ENCODE measurements at regions not wholly inside any gene's neighbourhood (a gene's known extent, or its start where the extent isn't known, plus 50 kb on each side); places are given as distances from the start of the nearest gene placed in this dataset.
"Not testable (repeated sequence)": the region's sequence is repeated elsewhere in the genome, so short reads cannot be mapped to it uniquely, and the experiment has no call there.

DNA sequence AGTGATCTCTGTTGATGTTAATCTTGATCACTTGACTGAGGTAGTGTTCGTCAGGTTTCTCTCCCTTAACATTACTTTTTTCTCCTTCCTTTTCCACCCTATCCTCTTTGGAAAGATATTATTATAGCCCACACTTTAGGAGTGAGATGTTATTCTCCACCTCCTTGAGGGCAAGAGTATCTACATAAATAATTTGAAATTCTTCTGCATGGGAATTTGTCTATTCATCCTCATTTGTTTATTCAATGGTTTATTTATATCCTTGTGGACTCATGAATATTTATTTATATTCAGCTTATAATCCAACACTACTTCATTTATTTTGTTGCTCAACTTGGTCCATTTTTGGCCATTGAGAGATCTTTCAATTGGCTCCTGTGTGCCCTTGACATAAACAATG lies 750.4 kb downstream of the EPHA4 start:
- no peak overlapping the region for H3K4me3 Mint-ChIP-seq
- Histone ChIP-seq H2BK15ac (ENCODE audit: low read depth, low read length) (no peak overlapping the region), H3K27ac (ENCODE audit: insufficient read length, low read depth, low read length) (no peak overlapping the region), H3T11ph (ENCODE audit: low read length) (no peak overlapping the region), H3K23ac (ENCODE audit: insufficient read length, low read depth, low read length) (no peak overlapping the region), H3K4me2 (ENCODE audit: insufficient read depth, insufficient read length, low read length) (no peak overlapping the region), H3K9me3 (ENCODE audit: control insufficient read depth, low read depth, low read length) (no peaks in the 10 kb centered on the region), H3K18ac (ENCODE audit: insufficient read length, low read depth, low read length) (no peak overlapping the region), H3K56ac (ENCODE audit: insufficient read length, low read depth, low read length) (no peak overlapping the region), H3K79me2 (ENCODE audit: insufficient read depth, low read length) (no peaks in the 10 kb centered on the region), H4K20me1 (ENCODE audit: control insufficient read depth, insufficient read depth, insufficient read length) (no peaks in the 10 kb centered on the region), H3K9ac (ENCODE audit: extremely low read depth, insufficient read length, low read length) (no peak overlapping the region), H3K14ac (ENCODE audit: insufficient read depth, low read length) (no peak overlapping the region), H4K91ac (ENCODE audit: insufficient read length, low read depth, low read length) (no peak overlapping the region), H2AFZ (ENCODE audit: low read length) (no peak overlapping the region), H3K23me2 (ENCODE audit: insufficient read length, low read depth, low read length, poor library complexity, severe bottlenecking) (no peaks in the 10 kb centered on the region), H4K8ac (replicated peaks; ENCODE audit: insufficient read length, low read depth, low read length) (no peak overlapping the region), H3K27me3 (ENCODE audit: insufficient read depth, low read length) (no peaks in the 10 kb centered on the region), H2BK120ac (ENCODE audit: low read depth, low read length, poor library complexity, severe bottlenecking) (no peak overlapping the region), H3K4ac (ENCODE audit: low read depth, low read length) (no peak overlapping the region), H3K4me1 (ENCODE audit: insufficient read depth, low read length) (no peaks in the 10 kb centered on the region), H2BK5ac (ENCODE audit: insufficient read length, low read length) (no peak overlapping the region), H2BK20ac (ENCODE audit: low read depth, low read length, poor library complexity, severe bottlenecking) (no peak overlapping the region), H2BK12ac (ENCODE audit: insufficient read length, low read depth, low read length) (no peak overlapping the region), H4K5ac (ENCODE audit: insufficient read length, low read depth, low read length) (no peak overlapping the region), H3K79me1 (ENCODE audit: insufficient read depth, low read depth, low read length, poor library complexity, severe bottlenecking) (no peaks in the 10 kb centered on the region), H2AK5ac (ENCODE audit: insufficient read length, low read length) (no peak overlapping the region)
- WGBS (ENCODE audit: extremely low coverage, insufficient read length, low lambda C conversion rate) = no CpG with 5 or more reads among the region's 1 CpG
- DNase-seq = no peak
- TF ChIP-seq CTCF (conservative IDR thresholded peaks at IDR 0.05) = no peak
- no peaks in the 10 kb centered on the region for H3K4me1 Mint-ChIP-seq
- H3K27ac Mint-ChIP-seq = no peak overlapping the region
- H3K36me3 Mint-ChIP-seq (ENCODE audit: insufficient read depth in 1 of 3, low read depth in 3 of 3) = peaks cover 0 to 5% (median 0%) of the 10 kb centered on the region in 3 experiments; a peak in 1 of 7 replicates
- H3K27me3 Mint-ChIP-seq (ENCODE audit: low read depth) = no peaks in the 10 kb centered on the region
- peaks cover 9 to 12% of the 10 kb centered on the region in 2 experiments; a peak in 3 of 5 replicates for H3K9me3 Mint-ChIP-seq

DNA sequence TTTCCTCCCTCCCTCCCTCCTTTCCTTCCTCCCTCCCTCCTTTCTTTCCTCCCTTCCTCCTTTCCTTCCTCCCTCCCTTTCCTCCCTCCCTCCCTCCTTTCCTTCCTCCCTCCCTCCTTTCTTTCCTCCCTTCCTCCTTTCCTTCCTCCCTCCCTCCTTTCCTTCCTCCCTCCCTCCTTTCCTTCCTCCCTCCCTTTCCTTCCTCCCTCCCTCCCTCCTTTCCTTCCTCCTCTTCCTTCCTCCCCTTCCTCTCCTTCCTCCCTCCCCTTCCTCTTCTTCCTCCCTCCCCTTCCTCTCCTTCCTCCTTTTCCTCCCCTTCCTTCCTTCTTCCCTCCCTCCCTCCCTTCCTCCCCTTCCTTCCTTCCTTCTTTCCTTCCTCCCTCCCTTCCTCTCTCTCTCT lies 748.5 kb downstream of the EPHA4 start:
- H3K4me2 ChIP-seq (ENCODE audit: insufficient read depth, insufficient read length, low read length); H3K27ac Mint-ChIP-seq; H4K5ac ChIP-seq (ENCODE audit: insufficient read length, low read depth, low read length); H3K23ac ChIP-seq (ENCODE audit: insufficient read length, low read depth, low read length); H2AFZ ChIP-seq (ENCODE audit: low read length); H3K79me1 ChIP-seq (ENCODE audit: insufficient read depth, low read depth, low read length, poor library complexity, severe bottlenecking); H3K79me2 ChIP-seq (ENCODE audit: insufficient read depth, low read length); H3K14ac ChIP-seq (ENCODE audit: insufficient read depth, low read length); H3K9ac ChIP-seq (ENCODE audit: extremely low read depth, insufficient read length, low read length); H3K23me2 ChIP-seq (ENCODE audit: insufficient read length, low read depth, low read length, poor library complexity, severe bottlenecking); DNase-seq; H2BK120ac ChIP-seq (ENCODE audit: low read depth, low read length, poor library complexity, severe bottlenecking); H3K9me3 Mint-ChIP-seq; H3K4me3 Mint-ChIP-seq; H3K27me3 Mint-ChIP-seq (ENCODE audit: low read depth); H3K27me3 ChIP-seq (ENCODE audit: insufficient read depth, low read length); H3K4me1 ChIP-seq (ENCODE audit: insufficient read depth, low read length); H4K20me1 ChIP-seq (ENCODE audit: control insufficient read depth, insufficient read depth, insufficient read length); H4K91ac ChIP-seq (ENCODE audit: insufficient read length, low read depth, low read length); H2BK5ac ChIP-seq (ENCODE audit: insufficient read length, low read length); H2BK15ac ChIP-seq (ENCODE audit: low read depth, low read length); H3K27ac ChIP-seq (ENCODE audit: insufficient read length, low read depth, low read length); H3K18ac ChIP-seq (ENCODE audit: insufficient read length, low read depth, low read length); H3K9me3 ChIP-seq (ENCODE audit: control insufficient read depth, low read depth, low read length); H3K4ac ChIP-seq (ENCODE audit: low read depth, low read length); H2BK12ac ChIP-seq (ENCODE audit: insufficient read length, low read depth, low read length); H3K36me3 Mint-ChIP-seq (ENCODE audit: insufficient read depth in 1 of 3, low read depth in 3 of 3); H2AK5ac ChIP-seq (ENCODE audit: insufficient read length, low read length); H3K56ac ChIP-seq (ENCODE audit: insufficient read length, low read depth, low read length); H3K4me1 Mint-ChIP-seq; H3T11ph ChIP-seq (ENCODE audit: low read length); H4K8ac ChIP-seq (replicated peaks; ENCODE audit: insufficient read length, low read depth, low read length); H2BK20ac ChIP-seq (ENCODE audit: low read depth, low read length, poor library complexity, severe bottlenecking): not testable (repeated sequence)
